Keratinocyte (primary cell): ENCODE measurements at regions not wholly inside any gene's neighbourhood (a gene's known extent, or its start where the extent isn't known, plus 50 kb on each side); places are given as distances from the start of the nearest gene placed in this dataset.

Source experiments
- DNase-seq: peaks from one replicate; pipeline ENCODE4 v3.0.0-alpha.2; 2011; ENCODE audit warnings: low read depth, missing footprints, low spot score
- FAIRE-seq: peaks from 2 replicates; lab custom pipeline; 2011; peaks lifted over from hg19 to GRCh38; lab: Jason Lieb, UNC
- H2AFZ ChIP-seq: 2 replicates; pipeline ENCODE4 v1.6.0; 2012; ENCODE audit warnings: low read length, control low read depth, inconsistent platforms; ENCODE audit not compliant: control insufficient read depth
- H3K27ac ChIP-seq: 2 replicates; pipeline ENCODE4 v1.5.1; 2011; ENCODE audit warnings: low read length; ENCODE audit not compliant: control insufficient read depth, insufficient read depth
- H3K27me3 ChIP-seq: 3 replicates; pipeline ENCODE4 v1.6.0; 2011; ENCODE audit warnings: low read length; ENCODE audit not compliant: control insufficient read depth, insufficient read depth; ENCODE audit errors: extremely low read depth
- H3K36me3 ChIP-seq, 2 experiments: 2 replicates in 1 of 2; 3 replicates in 1 of 2; pipeline ENCODE4 v1.5.1; 2011; ENCODE audit warnings: low read length in 2 of 2, mild to moderate bottlenecking in 1 of 2; ENCODE audit not compliant: control insufficient read depth in 2 of 2, insufficient read depth in 2 of 2; ENCODE audit errors: extremely low read depth in 1 of 2
- H3K4me1 ChIP-seq: 3 replicates; pipeline ENCODE4 v1.5.1; 2011; ENCODE audit warnings: low read length; ENCODE audit not compliant: control insufficient read depth, insufficient read depth; ENCODE audit errors: extremely low read depth
- H3K4me2 ChIP-seq: 3 replicates; pipeline ENCODE4 v1.6.0; 2011; ENCODE audit warnings: low read depth, low read length; ENCODE audit not compliant: control insufficient read depth, insufficient read depth; ENCODE audit errors: extremely low read depth
- H3K4me3 ChIP-seq, 3 experiments: fragments of 200-600 bp in 1 of 3; sonication (generic) in 1 of 3; 2 replicates in 2 of 3; 3 replicates in 1 of 3; pipeline ENCODE4 v1.5.1; 2011 to 2016; ENCODE audit warnings: low read length in 3 of 3, mild to moderate bottlenecking in 3 of 3, control low read depth in 2 of 3, inconsistent platforms in 1 of 3, low read depth in 1 of 3, mixed read lengths in 1 of 3, mixed run types in 1 of 3, moderate library complexity in 1 of 3; ENCODE audit not compliant: control insufficient read depth in 2 of 3, insufficient read depth in 2 of 3; ENCODE audit errors: extremely low read depth in 1 of 3
- H3K79me2 ChIP-seq: 2 replicates; pipeline ENCODE4 v1.6.0; 2012; ENCODE audit warnings: low read length; ENCODE audit not compliant: control insufficient read depth, insufficient read depth
- H3K9ac ChIP-seq: 3 replicates; pipeline ENCODE4 v1.6.0; 2011; ENCODE audit warnings: low read length; ENCODE audit not compliant: control insufficient read depth, insufficient read depth; ENCODE audit errors: extremely low read depth
- H3K9me1 ChIP-seq: 3 replicates; pipeline ENCODE4 v1.6.0; 2011; ENCODE audit warnings: low read length; ENCODE audit not compliant: control insufficient read depth, insufficient read depth; ENCODE audit errors: extremely low read depth
- H3K9me3 ChIP-seq: 2 replicates; pipeline ENCODE4 v1.5.1; 2012; ENCODE audit warnings: low read depth, low read length; ENCODE audit not compliant: control insufficient read depth
- H4K20me1 ChIP-seq: 3 replicates; pipeline ENCODE4 v1.6.0; 2011; ENCODE audit warnings: low read length; ENCODE audit not compliant: control insufficient read depth, insufficient read depth; ENCODE audit errors: extremely low read depth
- EZH2 ChIP-seq: IDR thresholded peaks from one replicate; pipeline ENCODE4 v1.6.1; 2012; ENCODE audit warnings: inconsistent platforms, mild to moderate bottlenecking, low read length, moderate library complexity
- dilution Hi-C: fragments of 300-500 bp; cut with MboI; formaldehyde crosslinking; loops from one replicate; pipeline ENCODE4 v1.7.0; 2020; ENCODE audit warnings: low sequenced_read_pairs; ENCODE audit not compliant: extremely low pct_ligation_motif_present
- TF ChIP-seq, protein P1 (sequence below), 3 experiments: IDR thresholded peaks in 1 of 3; conservative IDR thresholded peaks in 1 of 3; optimal IDR thresholded peaks in 1 of 3; 2 replicates in 2 of 3; 3 replicates in 1 of 3; pipeline versions ENCODE3 to v1.5.1; 2011; ENCODE audit warnings: low read length in 3 of 3, mild to moderate bottlenecking in 3 of 3, moderate library complexity in 2 of 3, control low read depth in 1 of 3, inconsistent platforms in 1 of 3; ENCODE audit not compliant: insufficient read depth in 2 of 3; ENCODE audit errors: extremely low read depth in 1 of 3

DNA sequence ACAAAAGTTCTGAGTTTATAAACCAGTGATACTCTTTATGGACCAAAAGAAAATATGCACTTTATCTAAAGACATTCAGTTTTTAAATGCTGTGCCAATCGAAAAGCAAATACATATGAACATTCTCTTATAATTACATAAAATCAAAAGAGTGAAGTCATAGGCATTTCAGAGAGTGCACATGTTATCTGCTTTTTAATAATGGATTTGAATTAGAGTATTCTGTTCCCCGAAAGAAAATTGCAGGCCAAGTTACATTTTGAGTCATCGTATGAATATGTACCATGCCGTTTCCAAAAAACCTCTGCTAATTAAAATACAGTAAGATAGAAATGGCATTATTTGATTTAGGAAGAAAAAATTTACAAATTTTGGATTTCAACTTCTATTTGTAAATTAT is 565.7 kb downstream of the ZEB2 start:
- no peak overlapping the region for H3K9ac ChIP-seq
- no peaks in the 10 kb centered on the region for H3K4me1 ChIP-seq
- no peaks in the 10 kb centered on the region for H3K79me2 ChIP-seq
- no peak overlapping the region for H3K27ac ChIP-seq
- FAIRE-seq (no peak), DNase-seq (no peak)
- no peak overlapping the region for H3K4me2 ChIP-seq
- no peaks in the 10 kb centered on the region for H3K27me3 ChIP-seq
- no peaks in the 10 kb centered on the region for H4K20me1 ChIP-seq
- TF ChIP-seq EZH2: no peak
- TF ChIP-seq, protein P1, sequence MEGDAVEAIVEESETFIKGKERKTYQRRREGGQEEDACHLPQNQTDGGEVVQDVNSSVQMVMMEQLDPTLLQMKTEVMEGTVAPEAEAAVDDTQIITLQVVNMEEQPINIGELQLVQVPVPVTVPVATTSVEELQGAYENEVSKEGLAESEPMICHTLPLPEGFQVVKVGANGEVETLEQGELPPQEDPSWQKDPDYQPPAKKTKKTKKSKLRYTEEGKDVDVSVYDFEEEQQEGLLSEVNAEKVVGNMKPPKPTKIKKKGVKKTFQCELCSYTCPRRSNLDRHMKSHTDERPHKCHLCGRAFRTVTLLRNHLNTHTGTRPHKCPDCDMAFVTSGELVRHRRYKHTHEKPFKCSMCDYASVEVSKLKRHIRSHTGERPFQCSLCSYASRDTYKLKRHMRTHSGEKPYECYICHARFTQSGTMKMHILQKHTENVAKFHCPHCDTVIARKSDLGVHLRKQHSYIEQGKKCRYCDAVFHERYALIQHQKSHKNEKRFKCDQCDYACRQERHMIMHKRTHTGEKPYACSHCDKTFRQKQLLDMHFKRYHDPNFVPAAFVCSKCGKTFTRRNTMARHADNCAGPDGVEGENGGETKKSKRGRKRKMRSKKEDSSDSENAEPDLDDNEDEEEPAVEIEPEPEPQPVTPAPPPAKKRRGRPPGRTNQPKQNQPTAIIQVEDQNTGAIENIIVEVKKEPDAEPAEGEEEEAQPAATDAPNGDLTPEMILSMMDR (optimal IDR thresholded peaks at IDR 0.05 in 1 of 3, IDR thresholded peaks at IDR 0.05 in 1 of 3, conservative IDR thresholded peaks at IDR 0.05 in 1 of 3; ENCODE audit: extremely low read depth in 1 of 3, insufficient read depth in 2 of 3, low read length in 3 of 3): no peak
- dilution Hi-C loops: no loop called here
- H3K4me3 ChIP-seq: no peak overlapping the region
- H3K36me3 ChIP-seq: no peaks in the 10 kb centered on the region
- no peaks in the 10 kb centered on the region for H3K9me3 ChIP-seq
- no peaks in the 10 kb centered on the region for H3K9me1 ChIP-seq
- no peak overlapping the region for H2AFZ ChIP-seq

DNA sequence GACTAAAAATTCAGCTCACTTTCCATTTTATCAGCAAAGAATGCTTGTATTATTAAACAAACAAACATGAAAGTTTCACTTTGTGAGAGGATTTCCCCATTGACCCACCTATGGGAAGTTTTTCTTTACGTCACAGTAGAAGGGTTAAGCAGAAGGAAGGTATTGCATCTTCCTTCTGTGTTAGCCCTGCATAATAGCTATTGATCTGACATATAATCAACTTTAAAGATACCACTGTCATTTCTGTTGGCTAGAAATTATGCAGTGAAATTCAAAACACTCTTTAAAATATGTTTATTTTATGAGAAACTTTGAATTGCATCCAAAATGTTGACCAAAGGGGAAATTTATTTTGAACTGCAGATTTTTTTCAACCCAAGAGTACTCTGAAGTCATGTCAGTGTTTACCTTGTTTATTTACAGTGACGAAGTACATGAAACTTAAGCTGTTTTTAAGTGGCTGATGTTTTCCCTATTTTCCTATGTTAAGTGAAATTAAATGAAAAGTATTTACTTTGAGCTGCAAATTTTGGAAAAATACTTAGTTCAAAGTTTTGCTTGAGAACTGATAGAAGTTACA is 566.4 kb downstream of the ZEB2 start:
- no peak for TF ChIP-seq EZH2
- TF ChIP-seq, protein P1 (optimal IDR thresholded peaks at IDR 0.05 in 1 of 3, IDR thresholded peaks at IDR 0.05 in 1 of 3, conservative IDR thresholded peaks at IDR 0.05 in 1 of 3; ENCODE audit: extremely low read depth in 1 of 3, insufficient read depth in 2 of 3, low read length in 3 of 3): no peak
- no peak overlapping the region for H3K4me3 ChIP-seq
- no peak overlapping the region for H3K9ac ChIP-seq
- no peaks in the 10 kb centered on the region for H3K9me3 ChIP-seq
- H3K36me3 ChIP-seq: no peaks in the 10 kb centered on the region
- no peak overlapping the region for H3K27ac ChIP-seq
- H3K79me2 ChIP-seq: no peaks in the 10 kb centered on the region
- no peaks in the 10 kb centered on the region for H3K9me1 ChIP-seq
- H3K27me3 ChIP-seq: no peaks in the 10 kb centered on the region
- H2AFZ ChIP-seq: no peak overlapping the region
- H4K20me1 ChIP-seq: no peaks in the 10 kb centered on the region
- dilution Hi-C loops: no loop called here
- FAIRE-seq (no peak), DNase-seq (no peak)
- H3K4me1 ChIP-seq: no peaks in the 10 kb centered on the region
- no peak overlapping the region for H3K4me2 ChIP-seq
